ENCODE measurements at regions not wholly inside any gene's neighbourhood (a gene's known extent, or its start where the extent isn't known, plus 50 kb on each side); places are given as distances from the start of the nearest gene placed in this dataset.

GRCh38 chr10:16227674-16228073 lies 209.1 kb upstream of the PTER start:
- no peak overlapping the region for H3K27ac ChIP-seq
- no peak for TF ChIP-seq CTCF (IDR thresholded peaks at IDR 0.05)
- H3K27me3 ChIP-seq: no peaks in the 10 kb centered on the region

GRCh38 chr10:16231176-16231575 lies 205.6 kb upstream of the PTER start:
- H3K36me3 ChIP-seq: no peaks in the 10 kb centered on the region
- intact Hi-C loops (cut with DNase I): no loop called here
- no peak for ATAC-seq
- no peaks in the 10 kb centered on the region for H3K27me3 ChIP-seq
- DNase-seq: no peak
- H3K9me3 ChIP-seq: no peaks in the 10 kb centered on the region
- no peaks in the 10 kb centered on the region for H3K4me1 ChIP-seq
- TF ChIP-seq CTCF (IDR thresholded peaks at IDR 0.05): no peak
- H3K27ac ChIP-seq: no peak overlapping the region
- H3K4me3 ChIP-seq: no peak overlapping the region

More at GRCh38 chr10:16227674-16228073, 209.1 kb upstream of the PTER start:
- no peak for DNase-seq
- H3K36me3 ChIP-seq: no peaks in the 10 kb centered on the region
- no peak for ATAC-seq
- H3K4me3 ChIP-seq: no peak overlapping the region
- intact Hi-C loops (cut with DNase I): no loop called here
- no peaks in the 10 kb centered on the region for H3K4me1 ChIP-seq
- H3K9me3 ChIP-seq: peaks cover 11% of the 10 kb centered on the region

GRCh38 chr10:16231734-16232435 lies 204.9 kb upstream of the PTER start:
- H3K9me3 ChIP-seq: no peaks in the 10 kb centered on the region

GRCh38 chr10:16232441-16232840 lies 204.4 kb upstream of the PTER start:
- intact Hi-C loops (cut with DNase I): no loop called here
- TF ChIP-seq CTCF (IDR thresholded peaks at IDR 0.05): no peak

More at GRCh38 chr10:16231734-16232435, 204.9 kb upstream of the PTER start:
- Histone ChIP-seq H3K27ac (no peak overlapping the region), H3K36me3 (no peaks in the 10 kb centered on the region), H3K4me1 (no peaks in the 10 kb centered on the region), H3K4me3 (no peak overlapping the region), H3K27me3 (no peaks in the 10 kb centered on the region)
- no peak for ATAC-seq
- intact Hi-C loops (cut with DNase I): no loop called here
- TF ChIP-seq CTCF (IDR thresholded peaks at IDR 0.05): no peak
- DNase-seq: no peak

GRCh38 chr10:16234916-16235315 lies 201.9 kb upstream of the PTER start:
- TF ChIP-seq CTCF (IDR thresholded peaks at IDR 0.05): no peak
- Histone ChIP-seq H3K4me3 (no peak overlapping the region), H3K4me1 (no peaks in the 10 kb centered on the region), H3K36me3 (no peaks in the 10 kb centered on the region), H3K27ac (no peak overlapping the region), H3K9me3 (no peaks in the 10 kb centered on the region), H3K27me3 (no peaks in the 10 kb centered on the region)
- DNase-seq (no peak), ATAC-seq (no peak)
- intact Hi-C loops (cut with DNase I): no loop called here

More at GRCh38 chr10:16232441-16232840, 204.4 kb upstream of the PTER start:
- Histone ChIP-seq H3K36me3 (no peaks in the 10 kb centered on the region), H3K27me3 (no peaks in the 10 kb centered on the region), H3K27ac (no peak overlapping the region), H3K9me3 (no peaks in the 10 kb centered on the region), H3K4me3 (no peak overlapping the region), H3K4me1 (no peaks in the 10 kb centered on the region)
- ATAC-seq (no peak), DNase-seq (no peak)
